ENCODE measurements at regions not wholly inside any gene's neighbourhood (a gene's known extent, or its start where the extent isn't known, plus 50 kb on each side); places are given as distances from the start of the nearest gene placed in this dataset.

DNA sequence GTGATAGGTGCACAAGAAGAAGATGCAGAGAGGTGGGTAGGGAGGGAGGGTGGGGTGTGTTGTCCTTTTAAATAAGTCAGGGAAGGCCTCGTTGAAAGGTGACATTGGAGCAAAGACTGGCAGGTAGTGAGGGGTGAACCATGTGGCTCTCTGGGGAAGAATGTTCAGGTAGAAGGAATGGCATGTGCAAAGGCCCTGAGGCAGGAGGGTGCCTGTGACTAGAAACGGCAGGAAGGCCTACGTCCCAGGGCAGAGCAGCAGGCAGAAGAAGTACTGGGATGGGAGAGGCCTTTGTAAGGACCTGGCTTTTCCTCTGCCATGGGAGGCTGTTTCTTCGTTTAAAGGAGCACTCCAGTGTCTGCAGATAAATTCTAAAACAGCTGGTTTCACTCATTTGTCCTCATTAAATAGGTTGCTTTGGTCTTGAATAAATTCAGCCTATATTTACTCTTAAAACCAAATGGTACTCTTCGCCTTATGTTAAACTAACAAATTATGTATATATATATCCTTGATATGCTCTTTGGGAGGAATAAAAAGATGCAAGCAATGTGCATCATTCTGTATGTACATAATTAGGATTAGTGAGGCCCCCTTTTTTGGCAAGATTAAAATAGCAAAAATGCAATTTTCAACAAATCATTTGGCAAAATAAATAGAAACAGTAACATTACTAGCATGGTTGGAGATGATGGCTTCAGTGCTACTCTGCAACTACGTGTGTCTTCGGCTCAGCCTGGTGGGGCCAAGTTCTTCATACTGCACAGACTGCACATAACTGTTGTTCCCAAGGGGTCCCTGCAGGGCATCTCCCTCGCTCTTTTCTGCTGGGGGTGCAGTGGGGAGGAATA, 151.4 kb downstream of the KLF13 start:
- no peak for DNase-seq
- intact Hi-C loops (cut with DNase I): no loop called here
- H3K27ac ChIP-seq: no peak overlapping the region
- no peak for TF ChIP-seq CTCF (IDR thresholded peaks at IDR 0.05)
- no peak for TF ChIP-seq POLR2A (IDR thresholded peaks at IDR 0.05)
- peaks cover 2 to 6% of the 10 kb centered on the region in 2 donors for H3K4me1 ChIP-seq
- WGBS, 2 donors: 91 to 96% methylated on average over 8 of the region's 8 CpGs
- H3K27me3 ChIP-seq: no peaks in the 10 kb centered on the region
- no peak overlapping the region for H3K4me3 ChIP-seq (replicated peaks in 1 of 3)
- no peaks in the 10 kb centered on the region for H3K9me3 ChIP-seq
- H3K36me3 ChIP-seq: no peaks in the 10 kb centered on the region

DNA sequence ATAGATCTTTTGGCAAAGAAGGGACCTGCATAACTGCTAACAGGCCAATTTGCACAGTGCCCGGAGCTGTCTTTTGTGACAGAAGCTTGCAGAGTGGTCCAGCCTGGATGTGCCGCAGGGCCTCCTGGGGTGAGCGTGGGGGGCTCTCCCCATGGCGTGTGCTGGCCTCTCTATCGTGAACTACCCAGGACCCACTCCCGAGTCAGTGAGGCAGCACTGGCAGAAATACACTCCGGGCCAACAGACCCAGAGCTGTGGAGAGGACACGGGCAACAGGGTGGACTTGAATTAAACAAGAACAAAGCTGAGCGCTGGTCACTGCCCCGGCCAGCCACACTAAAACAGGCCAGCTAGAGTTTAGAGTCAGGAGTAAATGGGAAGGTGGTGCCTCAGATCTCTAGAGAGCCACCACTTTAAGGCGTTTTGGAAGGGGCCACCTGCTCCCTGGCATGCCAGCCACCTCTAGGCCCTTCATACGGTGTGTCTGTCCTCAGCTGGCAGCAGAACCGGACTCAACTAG, 152.1 kb downstream of the KLF13 start:
- no peak overlapping the region for H3K4me3 ChIP-seq (replicated peaks in 1 of 3)
- H3K36me3 ChIP-seq: no peaks in the 10 kb centered on the region
- TF ChIP-seq POLR2A (IDR thresholded peaks at IDR 0.05) (no peak), CTCF (IDR thresholded peaks at IDR 0.05) (no peak)
- no peaks in the 10 kb centered on the region for H3K27me3 ChIP-seq
- intact Hi-C loops (cut with DNase I): no loop called here
- WGBS, 2 donors: 94% methylated on average over 7 to 13 of the region's 13 CpGs
- no peak overlapping the region for H3K27ac ChIP-seq
- H3K4me1 ChIP-seq: no peaks in the 10 kb centered on the region
- no peaks in the 10 kb centered on the region for H3K9me3 ChIP-seq
- DNase-seq: no peak

DNA sequence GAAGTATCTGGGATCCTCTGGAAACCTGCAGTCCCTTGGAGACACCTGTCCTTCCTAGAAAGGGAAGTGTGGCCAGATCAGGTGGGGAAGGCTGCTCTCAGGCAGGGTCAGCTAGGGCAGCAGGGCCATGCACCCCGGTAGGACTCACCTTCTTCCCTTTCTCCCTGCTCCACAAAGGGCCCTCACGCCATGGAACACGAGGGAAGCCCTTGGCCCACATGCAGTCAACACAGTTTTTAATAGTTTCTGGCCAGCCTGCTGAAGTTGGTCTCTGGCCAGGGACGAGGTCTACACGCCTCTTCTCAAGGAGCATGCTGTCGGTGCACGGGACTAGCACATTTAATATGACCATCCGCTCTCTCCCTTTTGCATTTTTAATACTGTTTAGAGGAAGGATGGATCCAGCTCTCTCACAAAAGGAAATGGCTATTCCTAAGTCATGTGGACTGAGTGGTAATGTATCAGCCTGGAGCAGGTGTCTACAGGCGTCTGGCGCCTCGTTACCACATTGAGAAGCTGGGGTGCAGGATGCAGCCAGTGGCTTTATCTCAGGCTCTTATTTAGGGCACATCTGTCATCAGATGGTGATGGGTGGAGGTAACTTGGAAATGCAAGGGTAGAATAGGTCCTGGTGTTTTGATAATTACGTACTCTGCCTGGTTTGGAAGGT, 153.9 kb downstream of the KLF13 start:
- Histone ChIP-seq H3K4me3 (replicated peaks in 1 of 3) (no peak overlapping the region), H3K4me1 (no peaks in the 10 kb centered on the region), H3K27ac (no peak overlapping the region), H3K9me3 (no peaks in the 10 kb centered on the region), H3K27me3 (no peaks in the 10 kb centered on the region), H3K36me3 (no peaks in the 10 kb centered on the region)
- TF ChIP-seq POLR2A (IDR thresholded peaks at IDR 0.05): no peak
- no peak for TF ChIP-seq CTCF (IDR thresholded peaks at IDR 0.05)
- intact Hi-C loops (cut with DNase I): loop anchor here (10.0 kb wide), 2 partner anchors 86 to 156 kb away; partner anchors contain the start of gene KLF13
- DNase-seq: no peak
- 71 to 79% methylated on average over 12 of the region's 12 CpGs for WGBS, 2 donors

- intact Hi-C loops (cut with DNase I): loop anchor here (10.0 kb wide), 2 partner anchors 86 to 156 kb away; partner anchors contain the start of gene KLF13
- WGBS, 2 donors: 94 to 98% methylated on average over 3 of the region's 3 CpGs
Measured at GRCh38 chr15:31481142-31481541, 154.5 kb downstream of the KLF13 start.

More at GRCh38 chr15:31481142-31481541, 154.5 kb downstream of the KLF13 start:
- TF ChIP-seq CTCF (IDR thresholded peaks at IDR 0.05) (no peak), POLR2A (IDR thresholded peaks at IDR 0.05) (no peak)
- Histone ChIP-seq H3K9me3 (no peaks in the 10 kb centered on the region), H3K27ac (no peak overlapping the region), H3K36me3 (no peaks in the 10 kb centered on the region), H3K4me1 (no peaks in the 10 kb centered on the region), H3K27me3 (no peaks in the 10 kb centered on the region), H3K4me3 (replicated peaks in 1 of 3) (no peak overlapping the region)
- no peak for DNase-seq

All from thyroid gland (tissue), 4 donors.